HG02981 (cell line): ENCODE measurements at regions not wholly inside any gene's neighbourhood (a gene's known extent, or its start where the extent isn't known, plus 50 kb on each side); places are given as distances from the start of the nearest gene placed in this dataset.

Experiments used
- ATAC-seq: cut with Tn5 transposase; IDR thresholded peaks from one replicate; pipeline ENCODE4 v1.9.1; 2021; ENCODE audit warnings: mild to moderate bottlenecking, moderate library complexity; ENCODE audit not compliant: unreplicated experiment

DNA sequence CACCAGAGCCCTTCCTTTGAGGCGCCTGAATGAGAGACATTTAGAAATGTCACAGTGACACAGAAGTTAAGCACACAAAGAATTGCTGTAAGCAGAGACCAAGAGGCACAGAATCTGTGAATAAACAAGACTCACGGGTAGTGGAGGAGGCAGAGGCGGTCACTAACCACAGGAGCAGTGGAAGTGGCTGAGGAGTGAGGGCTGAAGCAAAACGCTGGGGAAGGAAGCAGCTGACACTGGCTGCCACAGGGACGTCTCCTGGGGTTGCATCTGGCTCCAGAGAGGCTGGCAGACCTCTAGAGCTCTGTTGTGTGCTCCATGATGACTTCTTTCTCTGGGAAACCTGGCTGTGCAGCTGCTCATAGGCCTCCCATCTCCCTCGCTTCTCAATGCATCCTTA is 65.0 kb upstream of the SLC2A12 start:
- ATAC-seq = no peak

DNA sequence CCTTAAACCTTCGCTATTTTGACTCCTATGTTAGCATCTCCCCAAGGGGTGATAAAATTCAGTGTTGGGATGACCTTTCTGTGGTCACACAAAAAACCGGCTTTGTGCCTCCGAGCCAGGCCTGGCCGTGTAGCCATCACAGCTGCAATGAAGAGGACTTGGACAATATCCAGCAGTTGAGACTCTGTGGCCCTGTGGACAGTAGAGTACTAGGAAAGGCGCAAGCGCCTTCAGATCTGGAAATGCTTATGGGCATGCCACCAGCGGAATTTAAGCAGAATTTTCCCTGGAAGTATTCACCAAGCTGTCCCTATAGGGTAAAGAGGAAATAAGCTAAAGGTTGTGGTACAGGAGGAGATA is 63.3 kb upstream of the SLC2A12 start:
- no peak for ATAC-seq

DNA sequence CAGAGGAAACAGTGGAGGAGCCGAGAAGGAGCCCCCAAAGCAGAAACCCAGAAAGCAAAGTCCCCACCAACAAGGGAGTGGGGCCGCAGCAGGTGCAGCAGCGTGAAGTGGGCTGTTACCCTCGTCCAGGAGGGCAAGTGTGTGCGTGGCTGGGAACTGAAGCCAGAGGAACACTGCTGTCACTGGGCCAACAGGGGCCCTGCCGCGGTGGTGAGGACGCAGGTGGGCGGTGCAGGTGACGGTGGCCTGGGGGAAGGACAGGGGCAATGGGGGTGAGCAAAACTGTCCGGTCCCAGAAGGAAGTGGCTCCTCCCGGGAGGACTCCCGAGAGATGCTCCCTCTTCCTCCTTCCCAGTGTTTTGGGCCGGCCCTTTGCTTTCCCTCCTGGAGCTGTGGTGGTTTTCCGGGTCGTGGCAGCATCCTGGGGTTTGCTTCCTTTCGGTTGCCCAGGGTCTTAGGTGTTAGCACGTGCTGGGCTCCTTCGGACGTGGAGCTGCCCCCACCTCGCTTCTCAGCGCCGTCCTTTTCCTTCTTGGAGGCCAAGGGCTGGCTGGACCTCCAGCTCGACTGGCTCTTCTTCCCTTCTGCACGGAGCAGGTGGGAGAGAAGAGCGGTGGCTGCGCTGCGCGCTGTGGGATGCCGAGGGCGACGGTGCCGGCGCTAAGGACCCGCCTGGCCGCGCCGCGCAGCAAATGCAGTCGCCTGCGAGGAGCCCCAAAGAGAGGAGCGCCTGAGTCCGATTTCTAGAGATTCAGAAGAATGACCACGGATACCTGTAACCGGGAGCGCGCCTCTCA is 62.7 kb upstream of the SLC2A12 start:
- ATAC-seq = no peak

DNA sequence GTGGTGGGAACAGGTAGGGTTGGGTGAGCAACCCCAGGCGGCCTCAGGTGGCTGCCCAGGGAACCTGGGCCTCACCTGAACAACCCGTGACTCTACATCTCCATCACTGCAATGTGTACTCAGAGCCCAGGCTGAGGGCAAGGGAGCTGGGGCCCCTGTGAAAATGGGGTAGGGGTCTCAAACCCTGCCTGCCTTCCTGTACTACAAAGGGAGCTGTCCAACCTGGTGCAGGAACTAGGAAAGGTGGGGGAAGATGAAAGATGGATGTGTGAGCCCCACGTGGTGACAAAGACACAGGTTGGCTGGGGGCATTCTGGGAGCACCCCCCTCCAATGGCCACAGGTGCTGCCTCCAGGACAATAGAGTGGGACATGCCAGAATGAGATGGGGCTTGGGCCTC is 62.1 kb upstream of the SLC2A12 start:
- no peak for ATAC-seq

DNA sequence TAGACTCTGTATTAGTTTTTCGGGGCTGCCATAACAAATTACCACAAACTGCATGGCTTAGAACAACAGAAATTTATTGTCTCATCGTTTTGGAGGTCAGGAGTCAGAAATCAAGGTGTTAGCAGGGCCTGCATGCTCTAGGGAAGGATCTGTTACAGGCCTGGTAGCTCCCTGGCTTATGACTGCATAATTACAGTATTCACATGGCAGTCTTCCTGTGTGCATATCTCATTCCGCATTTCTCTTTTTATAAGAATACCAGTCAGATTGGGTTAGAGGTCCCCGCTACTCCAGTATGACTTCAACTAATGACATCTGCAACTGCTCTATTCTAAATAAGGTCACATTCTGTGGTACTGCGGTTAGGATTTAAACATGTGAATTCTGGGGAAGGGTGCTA is 59.3 kb upstream of the SLC2A12 start:
- no peak for ATAC-seq

DNA sequence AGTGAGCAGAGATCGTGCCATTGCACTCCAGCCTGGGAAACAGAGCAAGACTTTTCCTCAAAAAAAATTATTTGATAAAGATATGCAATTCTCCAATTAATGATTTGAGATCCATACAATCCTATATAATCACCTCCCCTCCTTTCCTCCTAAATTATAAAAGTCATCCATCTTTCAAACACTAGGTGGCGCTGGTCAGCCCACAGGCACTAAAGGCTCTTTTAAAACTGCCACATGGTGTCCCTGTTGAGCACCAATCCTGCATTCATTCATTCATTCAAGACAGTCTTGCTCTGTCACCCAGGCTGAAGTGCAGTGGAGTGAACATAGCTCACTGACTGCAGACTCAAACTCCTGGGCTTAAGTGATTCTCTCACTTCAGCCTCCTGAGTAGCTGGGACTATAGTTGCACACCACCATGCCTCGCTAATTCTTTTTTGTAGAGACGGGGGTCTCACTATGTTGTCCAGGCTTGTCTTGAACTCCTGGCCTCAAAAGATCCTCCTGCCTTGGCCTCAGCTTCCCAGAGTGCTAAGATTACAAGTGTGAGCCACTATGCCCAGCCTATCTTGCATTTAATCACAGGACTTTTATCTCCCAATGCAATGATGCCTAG is 58.7 kb upstream of the SLC2A12 start:
- peak; percentile 83 for ATAC-seq

DNA sequence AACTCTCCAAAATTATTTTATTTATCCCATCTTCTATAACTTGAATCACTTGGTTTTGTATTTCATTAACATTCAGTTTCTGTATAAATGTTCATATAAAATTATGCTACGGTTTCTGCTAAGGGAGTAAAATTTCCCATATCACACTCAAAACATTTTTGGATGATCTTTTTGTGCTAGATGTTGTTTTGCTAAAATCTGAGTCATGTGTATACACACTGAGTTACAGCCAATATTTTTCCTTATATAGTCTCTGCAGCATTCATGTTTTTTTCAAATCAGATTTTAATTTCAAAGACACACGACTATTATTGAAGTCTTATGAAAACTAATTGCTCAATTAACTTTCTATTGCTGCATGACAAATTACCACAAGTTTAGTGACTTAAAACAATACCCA is 54.3 kb upstream of the SLC2A12 start:
- ATAC-seq = no peak

DNA sequence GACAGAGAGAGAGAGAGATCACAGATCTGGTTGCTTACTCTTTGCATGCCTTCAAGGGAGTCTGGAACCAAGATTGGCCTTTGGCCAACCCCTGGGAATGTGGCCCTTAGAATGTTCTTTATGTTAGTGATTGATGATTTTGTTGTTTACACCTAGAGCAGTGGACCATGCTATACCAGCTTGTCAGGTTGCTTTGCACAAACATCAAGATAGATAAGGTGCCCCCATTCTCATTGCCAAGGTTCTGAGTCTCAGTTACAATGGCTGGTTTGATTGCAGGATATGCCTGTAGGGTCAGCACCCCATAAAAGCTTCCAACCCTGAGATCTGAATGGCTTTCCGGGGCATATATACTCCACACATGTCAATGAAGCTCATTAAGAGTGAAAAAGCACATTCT is 53.5 kb upstream of the SLC2A12 start:
- no peak for ATAC-seq

DNA sequence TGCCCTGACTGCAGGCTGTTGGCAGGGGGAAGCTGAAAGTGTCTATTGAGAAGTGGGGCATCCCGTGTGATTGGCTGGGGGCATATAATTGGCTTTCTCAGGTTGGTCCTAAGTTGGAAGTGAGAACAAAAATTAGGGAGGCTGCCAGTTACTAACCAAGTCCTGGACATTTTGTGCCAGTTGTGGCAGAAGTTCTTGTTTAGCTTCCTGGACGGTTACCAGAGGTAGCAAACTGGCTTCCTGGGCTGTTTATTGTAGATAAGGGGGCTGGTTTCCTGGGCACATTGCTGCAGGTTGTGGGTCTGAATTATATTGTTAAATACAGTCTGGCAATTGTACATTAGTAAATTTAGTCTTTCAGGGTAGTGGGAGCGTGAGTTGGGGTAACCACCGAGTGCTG is 50.6 kb upstream of the SLC2A12 start:
- ATAC-seq = no peak
